HCT116 (cell line): ENCODE measurements at regions not wholly inside any gene's neighbourhood (a gene's known extent, or its start where the extent isn't known, plus 50 kb on each side); places are given as distances from the start of the nearest gene placed in this dataset.

ENCODE experiments used
- ATAC-seq: fragments of 200-7000 bp; cut with Tn5 transposase; 2 replicates; pipeline ENCODE4 v1.9.1; 2020; ENCODE audit warnings: mild to moderate bottlenecking, moderate library complexity
- BruUV-seq: library from RNA; stranded (reverse); fragments of 400-500 nt; replicated peaks from 2 replicates; lab custom pipeline; 2021; lab: Mats Ljungman, UMichigan
- CTCF ChIA-PET: fragments of 300-600 bp; sonication (Branson Sonifier 250); formaldehyde crosslinking; loops from one replicate; lab custom pipeline; 2021; ENCODE audit warnings: antibody characterized with exemption; lab: Charles Lee
- POLR2A ChIA-PET: fragments of 300-600, 350-600 bp; sonication (Branson Sonifier 250); formaldehyde crosslinking; loops from one replicate; lab custom pipeline; 2021; ENCODE audit warnings: antibody characterized with exemption; lab: Charles Lee
- RAD21 ChIA-PET, 2 experiments: fragments of 300-600 bp; sonication (Branson Sonifier 250); formaldehyde crosslinking; loops; one replicate each; lab custom pipeline; 2023; ENCODE audit warnings: low total read pairs in 2 of 2; ENCODE audit not compliant: uncharacterized antibody in 2 of 2, unreplicated experiment in 2 of 2, low non-redundant PET in 1 of 2; lab: Charles Lee
- DNase-seq: peaks from one replicate; pipeline ENCODE4 v3.0.0-alpha.2; 2010; ENCODE audit warnings: low read depth, low spot score
- H2AFZ ChIP-seq: fragments of 200-600 bp; shearing (Covaris generic), sonication (generic); 2 replicates; pipeline ENCODE4 v1.6.1; 2017; ENCODE audit warnings: low read depth, mixed run types, mixed read lengths, antibody characterized with exemption, low read length; ENCODE audit not compliant: poor library complexity, severe bottlenecking
- H3K27ac ChIP-seq: 2 replicates; pipeline ENCODE4 v1.5.1; 2012; ENCODE audit warnings: low read depth, low read length
- H3K27me3 ChIP-seq: fragments of 200-600 bp; sonication (generic); 2 replicates; pipeline ENCODE4 v1.6.1; 2016; ENCODE audit warnings: mixed run types, low read length, mixed read lengths; ENCODE audit not compliant: insufficient read depth
- H3K36me3 ChIP-seq, 2 experiments: fragments of 200-500 bp in 1 of 2; fragments of 200-600 bp in 1 of 2; sonication (Bioruptor generic) in 1 of 2; sonication (generic) in 1 of 2; 2 replicates each; pipeline versions ENCODE4 v1.5.1 to v1.6.1; 2014 to 2016; ENCODE audit warnings: low read length in 2 of 2, inconsistent platforms in 1 of 2, mixed read lengths in 1 of 2, mixed run types in 1 of 2; ENCODE audit not compliant: insufficient read depth in 2 of 2, control insufficient read depth in 1 of 2
- H3K4me1 ChIP-seq, 2 experiments: fragments of 200-600 bp in 1 of 2; sonication (generic) in 1 of 2; 2 replicates each; pipeline versions ENCODE4 v1.5.1 to v1.6.1; 2012 to 2017; ENCODE audit warnings: low read length in 2 of 2, inconsistent platforms in 1 of 2, mild to moderate bottlenecking in 1 of 2, mixed read lengths in 1 of 2, mixed run types in 1 of 2, moderate library complexity in 1 of 2; ENCODE audit not compliant: insufficient read depth in 2 of 2, control insufficient read depth in 1 of 2
- H3K4me2 ChIP-seq: fragments of 200-600 bp; sonication (generic); 2 replicates; pipeline ENCODE4 v1.6.1; 2017; ENCODE audit warnings: mixed run types, low read length, mixed read lengths
- H3K4me3 ChIP-seq, 2 experiments: fragments of 200-600 bp in 1 of 2; sonication (generic) in 1 of 2; replicated peaks in 1 of 2; 2 replicates each; pipeline ENCODE4 v1.5.1; 2011 to 2016; ENCODE audit warnings: low read length in 2 of 2, control low read depth in 1 of 2, low read depth in 1 of 2, mild to moderate bottlenecking in 1 of 2, mixed read lengths in 1 of 2, mixed run types in 1 of 2
- H3K79me2 ChIP-seq: fragments of 200-600 bp; sonication (generic); 2 replicates; pipeline ENCODE4 v1.6.1; 2017; ENCODE audit warnings: mild to moderate bottlenecking, mixed run types, low read length, moderate library complexity, mixed read lengths; ENCODE audit not compliant: insufficient read depth
- H3K9ac ChIP-seq: fragments of 200-600 bp; sonication (generic); 2 replicates; pipeline ENCODE4 v1.6.1; 2016; ENCODE audit warnings: low read length, mixed read lengths
- H3K9me2 ChIP-seq: fragments of 200-600 bp; sonication (generic), shearing (Covaris generic); 2 replicates; pipeline ENCODE4 v1.6.1; 2017; ENCODE audit warnings: mixed run types, mild to moderate bottlenecking, moderate library complexity; ENCODE audit not compliant: insufficient read depth
- H3K9me3 ChIP-seq, 2 experiments: fragments of 200-500 bp in 1 of 2; fragments of 200-600 bp in 1 of 2; sonication (Bioruptor generic) in 1 of 2; sonication (generic) in 1 of 2; 2 replicates each; pipeline ENCODE4 v1.6.1; 2014 to 2017; ENCODE audit warnings: low read length in 2 of 2, mixed read lengths in 2 of 2, inconsistent platforms in 1 of 2, low read depth in 1 of 2, mild to moderate bottlenecking in 1 of 2, mixed run types in 1 of 2, moderate library complexity in 1 of 2; ENCODE audit not compliant: control insufficient read depth in 1 of 2, insufficient read depth in 1 of 2
- H4K20me1 ChIP-seq: fragments of 200-600 bp; sonication (generic), shearing (Covaris generic); 2 replicates; pipeline ENCODE4 v1.6.1; 2017; ENCODE audit warnings: mixed run types, mild to moderate bottlenecking, moderate library complexity; ENCODE audit not compliant: insufficient read depth
- ATF3 ChIP-seq: IDR thresholded peaks from 2 replicates; pipeline ENCODE4 v1.6.1; 2012
- CEBPB ChIP-seq: IDR thresholded peaks from 2 replicates; pipeline ENCODE4 v1.6.1; 2012; ENCODE audit warnings: low read depth
- CTCF ChIP-seq, 3 experiments: fragments of 200-600 bp in 1 of 3; sonication (generic) in 1 of 3; IDR thresholded peaks in 2 of 3; conservative IDR thresholded peaks in 1 of 3; 2 replicates each; pipeline ENCODE4 v1.5.1; 2012 to 2017; ENCODE audit warnings: low read depth in 2 of 3, low read length in 2 of 3, antibody characterized with exemption in 1 of 3, borderline replicate concordance in 1 of 3, control low read depth in 1 of 3, mild to moderate bottlenecking in 1 of 3, mixed read lengths in 1 of 3, mixed run types in 1 of 3, moderate library complexity in 1 of 3; ENCODE audit not compliant: insufficient read depth in 1 of 3
- EZH2 ChIP-seq: fragments of 200-600 bp; sonication (generic); IDR thresholded peaks from 2 replicates; pipeline ENCODE4 v1.6.1; 2017; ENCODE audit warnings: antibody characterized with exemption, mixed run types
- FOSL1 ChIP-seq: IDR thresholded peaks from 2 replicates; pipeline ENCODE4 v1.6.1; 2012; ENCODE audit warnings: low read depth
- POLR2A ChIP-seq: IDR thresholded peaks from 2 replicates; pipeline ENCODE4 v1.7.0; 2011; ENCODE audit warnings: borderline replicate concordance; ENCODE audit not compliant: insufficient read depth, insufficient read length; ENCODE audit errors: extremely low read depth
- POLR2AphosphoS5 ChIP-seq: IDR thresholded peaks from 2 replicates; pipeline ENCODE4 v1.6.1; 2011; ENCODE audit warnings: mild to moderate bottlenecking, low read depth, low read length, moderate library complexity
- RAD21 ChIP-seq: IDR thresholded peaks from 2 replicates; pipeline ENCODE4 v1.6.1; 2012; ENCODE audit warnings: low read depth, mild to moderate bottlenecking
- SIN3A ChIP-seq: IDR thresholded peaks from 2 replicates; pipeline ENCODE4 v1.6.1; 2012; ENCODE audit warnings: low read depth
- SP1 ChIP-seq: IDR thresholded peaks from 2 replicates; pipeline ENCODE4 v1.6.1; 2012; ENCODE audit warnings: low read depth
- TCF7L2 ChIP-seq: IDR thresholded peaks from 2 replicates; pipeline ENCODE4 v1.7.0; 2011; ENCODE audit warnings: borderline replicate concordance, inconsistent platforms; ENCODE audit not compliant: insufficient read depth, insufficient read length; ENCODE audit errors: extremely low read depth
- ZNF274 ChIP-seq: fragments of 200-500 bp; sonication (Bioruptor generic); IDR thresholded peaks from 2 replicates; pipeline ENCODE4 v1.6.1; 2014; ENCODE audit warnings: mild to moderate bottlenecking, low read depth, low read length, inconsistent platforms
- intact Hi-C: fragments of 100-400 bp; cut with micrococcal nuclease; formaldehyde crosslinking; loops from 2 replicates; pipeline ENCODE4 v1.10.0; 2022
- TF ChIP-seq, protein P1 (sequence below): IDR thresholded peaks from 2 replicates; pipeline ENCODE4 v1.6.1; 2012; ENCODE audit warnings: low read depth
- TF ChIP-seq, protein P2 (sequence below): IDR thresholded peaks from 2 replicates; pipeline ENCODE4 v1.6.1; 2011; ENCODE audit warnings: mild to moderate bottlenecking, low read length, moderate library complexity; ENCODE audit not compliant: insufficient replicate concordance; ENCODE audit errors: extremely low read depth
- TF ChIP-seq, protein P3 (sequence below): IDR thresholded peaks from 2 replicates; pipeline ENCODE4 v1.6.1; 2012

DNA sequence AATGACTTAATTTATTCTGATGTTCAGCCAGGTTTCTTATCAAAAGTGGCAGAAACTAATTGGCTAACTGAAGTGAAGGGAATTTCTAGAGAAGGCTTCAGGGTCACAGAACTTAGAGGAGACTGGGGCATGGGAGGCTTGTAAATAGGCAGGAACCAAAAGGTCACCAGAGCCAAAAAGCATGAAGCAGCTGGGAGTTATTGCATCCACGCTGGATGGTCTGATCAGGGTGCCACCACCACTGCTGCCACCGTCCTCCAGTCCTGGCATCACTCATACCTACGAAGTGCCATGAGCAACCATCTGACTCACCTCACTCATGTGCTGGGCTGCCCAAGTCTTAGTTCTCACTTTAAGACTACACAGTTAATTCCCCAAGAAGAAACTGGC is 82.5 kb upstream of the DPH5 start:
- H3K4me2 ChIP-seq: no peak overlapping the region
- DNase-seq: no peak
- H3K36me3 ChIP-seq: no peaks in the 10 kb centered on the region
- POLR2A ChIA-PET: no interaction called here
- no peaks in the 10 kb centered on the region for H3K27me3 ChIP-seq
- H3K79me2 ChIP-seq: no peaks in the 10 kb centered on the region
- ATAC-seq: no peak
- H3K4me1 ChIP-seq: no peaks in the 10 kb centered on the region
- CTCF ChIA-PET: no interaction called here
- no peaks in the 10 kb centered on the region for H4K20me1 ChIP-seq
- no peak overlapping the region for H3K27ac ChIP-seq
- no peak overlapping the region for H3K4me3 ChIP-seq
- RAD21 ChIA-PET: no interaction called here
- no peaks in the 10 kb centered on the region for H3K9me2 ChIP-seq
- intact Hi-C loops: no loop called here
- no peak overlapping the region for H3K9ac ChIP-seq
- no TSS peak for BruUV-seq
- no peaks in the 10 kb centered on the region for H3K9me3 ChIP-seq
- TF ChIP-seq TCF7L2: no peak
- TF ChIP-seq, protein P1, sequence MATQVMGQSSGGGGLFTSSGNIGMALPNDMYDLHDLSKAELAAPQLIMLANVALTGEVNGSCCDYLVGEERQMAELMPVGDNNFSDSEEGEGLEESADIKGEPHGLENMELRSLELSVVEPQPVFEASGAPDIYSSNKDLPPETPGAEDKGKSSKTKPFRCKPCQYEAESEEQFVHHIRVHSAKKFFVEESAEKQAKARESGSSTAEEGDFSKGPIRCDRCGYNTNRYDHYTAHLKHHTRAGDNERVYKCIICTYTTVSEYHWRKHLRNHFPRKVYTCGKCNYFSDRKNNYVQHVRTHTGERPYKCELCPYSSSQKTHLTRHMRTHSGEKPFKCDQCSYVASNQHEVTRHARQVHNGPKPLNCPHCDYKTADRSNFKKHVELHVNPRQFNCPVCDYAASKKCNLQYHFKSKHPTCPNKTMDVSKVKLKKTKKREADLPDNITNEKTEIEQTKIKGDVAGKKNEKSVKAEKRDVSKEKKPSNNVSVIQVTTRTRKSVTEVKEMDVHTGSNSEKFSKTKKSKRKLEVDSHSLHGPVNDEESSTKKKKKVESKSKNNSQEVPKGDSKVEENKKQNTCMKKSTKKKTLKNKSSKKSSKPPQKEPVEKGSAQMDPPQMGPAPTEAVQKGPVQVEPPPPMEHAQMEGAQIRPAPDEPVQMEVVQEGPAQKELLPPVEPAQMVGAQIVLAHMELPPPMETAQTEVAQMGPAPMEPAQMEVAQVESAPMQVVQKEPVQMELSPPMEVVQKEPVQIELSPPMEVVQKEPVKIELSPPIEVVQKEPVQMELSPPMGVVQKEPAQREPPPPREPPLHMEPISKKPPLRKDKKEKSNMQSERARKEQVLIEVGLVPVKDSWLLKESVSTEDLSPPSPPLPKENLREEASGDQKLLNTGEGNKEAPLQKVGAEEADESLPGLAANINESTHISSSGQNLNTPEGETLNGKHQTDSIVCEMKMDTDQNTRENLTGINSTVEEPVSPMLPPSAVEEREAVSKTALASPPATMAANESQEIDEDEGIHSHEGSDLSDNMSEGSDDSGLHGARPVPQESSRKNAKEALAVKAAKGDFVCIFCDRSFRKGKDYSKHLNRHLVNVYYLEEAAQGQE: no peak
- no peak for TF ChIP-seq CTCF (IDR thresholded peaks at IDR 0.05 in 2 of 3, conservative IDR thresholded peaks at IDR 0.05 in 1 of 3; ENCODE audit: borderline replicate concordance in 1 of 3, insufficient read depth in 1 of 3, low read depth in 2 of 3, low read length in 2 of 3)
- no peak for TF ChIP-seq POLR2AphosphoS5
- TF ChIP-seq SP1: no peak
- TF ChIP-seq FOSL1: no peak
- TF ChIP-seq, protein P2, sequence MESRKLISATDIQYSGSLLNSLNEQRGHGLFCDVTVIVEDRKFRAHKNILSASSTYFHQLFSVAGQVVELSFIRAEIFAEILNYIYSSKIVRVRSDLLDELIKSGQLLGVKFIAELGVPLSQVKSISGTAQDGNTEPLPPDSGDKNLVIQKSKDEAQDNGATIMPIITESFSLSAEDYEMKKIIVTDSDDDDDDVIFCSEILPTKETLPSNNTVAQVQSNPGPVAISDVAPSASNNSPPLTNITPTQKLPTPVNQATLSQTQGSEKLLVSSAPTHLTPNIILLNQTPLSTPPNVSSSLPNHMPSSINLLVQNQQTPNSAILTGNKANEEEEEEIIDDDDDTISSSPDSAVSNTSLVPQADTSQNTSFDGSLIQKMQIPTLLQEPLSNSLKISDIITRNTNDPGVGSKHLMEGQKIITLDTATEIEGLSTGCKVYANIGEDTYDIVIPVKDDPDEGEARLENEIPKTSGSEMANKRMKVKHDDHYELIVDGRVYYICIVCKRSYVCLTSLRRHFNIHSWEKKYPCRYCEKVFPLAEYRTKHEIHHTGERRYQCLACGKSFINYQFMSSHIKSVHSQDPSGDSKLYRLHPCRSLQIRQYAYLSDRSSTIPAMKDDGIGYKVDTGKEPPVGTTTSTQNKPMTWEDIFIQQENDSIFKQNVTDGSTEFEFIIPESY: no peak
- no peak for TF ChIP-seq ZNF274
- TF ChIP-seq ATF3: no peak
- TF ChIP-seq SIN3A: no peak
- TF ChIP-seq POLR2A: no peak
- no peak for TF ChIP-seq EZH2
- TF ChIP-seq RAD21: no peak
- TF ChIP-seq CEBPB: no peak
- TF ChIP-seq, protein P3, sequence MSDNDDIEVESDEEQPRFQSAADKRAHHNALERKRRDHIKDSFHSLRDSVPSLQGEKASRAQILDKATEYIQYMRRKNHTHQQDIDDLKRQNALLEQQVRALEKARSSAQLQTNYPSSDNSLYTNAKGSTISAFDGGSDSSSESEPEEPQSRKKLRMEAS: no peak
- H2AFZ ChIP-seq: no peak overlapping the region
